ENCODE measurements at regions not wholly inside any gene's neighbourhood (a gene's known extent, or its start where the extent isn't known, plus 50 kb on each side); places are given as distances from the start of the nearest gene placed in this dataset.

DNA sequence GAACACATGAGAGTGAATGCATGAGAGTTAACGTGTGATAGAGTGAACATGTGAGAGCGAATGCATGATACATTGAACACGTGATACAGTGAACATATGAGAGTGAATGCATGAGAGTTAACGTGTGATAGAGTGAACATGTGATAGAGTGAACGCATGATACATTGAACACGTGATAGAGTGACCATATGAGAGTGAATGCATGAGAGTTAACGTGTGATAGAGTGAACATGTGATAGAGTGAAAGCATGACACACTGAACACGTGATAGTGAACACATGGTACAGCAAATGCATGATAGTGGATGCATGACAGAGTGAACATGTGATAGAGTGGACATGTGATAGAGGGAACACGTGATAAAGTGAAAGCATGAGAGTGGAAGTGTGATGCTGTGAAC, 517.9 kb downstream of the EIPR1 start:
- no peaks in the 10 kb centered on the region for H3K4me1 Mint-ChIP-seq (ENCODE audit: unreplicated experiment)
- peaks cover 4% of the 10 kb centered on the region for H3K36me3 Mint-ChIP-seq (ENCODE audit: low read depth, unreplicated experiment)
- H3K27me3 Mint-ChIP-seq (ENCODE audit: unreplicated experiment) = peaks cover 2% of the 10 kb centered on the region
- no peak overlapping the region for H3K4me3 Mint-ChIP-seq (ENCODE audit: unreplicated experiment)
- no peak for DNase-seq (ENCODE audit: low spot score)
- H3K27ac Mint-ChIP-seq (ENCODE audit: unreplicated experiment) = no peak overlapping the region
- no peaks in the 10 kb centered on the region for H3K9me3 Mint-ChIP-seq (ENCODE audit: unreplicated experiment)
- TF ChIP-seq, protein P1, sequence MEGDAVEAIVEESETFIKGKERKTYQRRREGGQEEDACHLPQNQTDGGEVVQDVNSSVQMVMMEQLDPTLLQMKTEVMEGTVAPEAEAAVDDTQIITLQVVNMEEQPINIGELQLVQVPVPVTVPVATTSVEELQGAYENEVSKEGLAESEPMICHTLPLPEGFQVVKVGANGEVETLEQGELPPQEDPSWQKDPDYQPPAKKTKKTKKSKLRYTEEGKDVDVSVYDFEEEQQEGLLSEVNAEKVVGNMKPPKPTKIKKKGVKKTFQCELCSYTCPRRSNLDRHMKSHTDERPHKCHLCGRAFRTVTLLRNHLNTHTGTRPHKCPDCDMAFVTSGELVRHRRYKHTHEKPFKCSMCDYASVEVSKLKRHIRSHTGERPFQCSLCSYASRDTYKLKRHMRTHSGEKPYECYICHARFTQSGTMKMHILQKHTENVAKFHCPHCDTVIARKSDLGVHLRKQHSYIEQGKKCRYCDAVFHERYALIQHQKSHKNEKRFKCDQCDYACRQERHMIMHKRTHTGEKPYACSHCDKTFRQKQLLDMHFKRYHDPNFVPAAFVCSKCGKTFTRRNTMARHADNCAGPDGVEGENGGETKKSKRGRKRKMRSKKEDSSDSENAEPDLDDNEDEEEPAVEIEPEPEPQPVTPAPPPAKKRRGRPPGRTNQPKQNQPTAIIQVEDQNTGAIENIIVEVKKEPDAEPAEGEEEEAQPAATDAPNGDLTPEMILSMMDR (IDR thresholded peaks at IDR 0.05; ENCODE audit: unreplicated experiment) = no peak

DNA sequence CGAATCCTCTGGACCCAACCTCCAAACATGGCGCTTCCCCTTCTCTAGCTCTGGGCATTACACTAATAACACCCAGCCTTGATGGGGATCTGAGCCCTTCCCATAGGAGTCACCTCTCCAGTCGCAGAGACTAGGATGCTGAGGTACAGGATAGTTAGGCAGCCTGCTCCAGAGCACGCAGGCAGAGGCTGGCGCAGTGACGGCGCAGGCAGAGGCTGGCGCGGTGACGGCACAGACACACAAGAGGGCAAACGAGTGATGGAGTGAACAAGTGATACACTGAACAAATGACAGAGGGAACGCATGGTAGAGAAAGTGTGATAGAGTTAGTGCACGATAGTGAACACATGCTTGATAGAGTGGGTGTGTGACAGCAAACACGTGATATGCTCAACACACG, 518.5 kb downstream of the EIPR1 start:
- DNase-seq (ENCODE audit: low spot score) = no peak
- Mint-ChIP-seq H3K27me3 (ENCODE audit: unreplicated experiment) (peaks cover 2% of the 10 kb centered on the region), H3K9me3 (ENCODE audit: unreplicated experiment) (no peaks in the 10 kb centered on the region), H3K36me3 (ENCODE audit: low read depth, unreplicated experiment) (no peaks in the 10 kb centered on the region), H3K27ac (ENCODE audit: unreplicated experiment) (no peak overlapping the region), H3K4me3 (ENCODE audit: unreplicated experiment) (no peak overlapping the region), H3K4me1 (ENCODE audit: unreplicated experiment) (no peaks in the 10 kb centered on the region)
- TF ChIP-seq, protein P1 (IDR thresholded peaks at IDR 0.05; ENCODE audit: unreplicated experiment) = no peak

DNA sequence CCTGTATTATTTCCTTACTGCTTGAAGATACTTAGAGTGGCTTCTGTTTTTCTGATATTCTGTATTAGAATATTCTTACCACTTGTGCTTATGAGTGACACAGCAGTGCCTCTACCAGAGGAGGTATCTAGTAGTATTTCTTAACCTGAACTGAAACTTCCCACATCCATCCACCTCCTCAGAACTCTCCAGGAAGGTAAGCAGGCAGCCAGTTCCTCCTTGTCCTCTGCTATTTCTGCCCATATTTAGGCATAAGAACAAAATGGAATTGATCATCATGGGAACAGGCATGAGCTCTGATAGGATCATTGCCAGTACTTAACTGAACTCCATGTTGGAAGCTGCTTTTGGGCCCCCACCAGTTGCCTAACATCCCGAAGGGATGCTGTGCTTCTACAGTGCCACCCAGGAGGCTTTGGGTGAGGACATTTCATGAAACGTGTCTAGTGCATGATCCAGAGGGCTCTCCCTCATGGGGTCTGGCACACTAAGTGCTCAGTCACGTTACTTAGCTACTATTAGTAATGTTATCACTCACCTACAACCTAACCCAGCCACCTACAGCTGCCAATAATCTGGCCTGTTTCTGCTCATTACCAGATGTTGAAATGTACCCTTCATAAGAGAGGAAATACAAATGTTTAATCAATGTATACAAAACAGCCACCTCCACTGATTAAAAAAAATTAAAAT, 520.7 kb downstream of the EIPR1 start:
- no peak for DNase-seq (ENCODE audit: low spot score)
- peaks cover 2% of the 10 kb centered on the region for H3K27me3 Mint-ChIP-seq (ENCODE audit: unreplicated experiment)
- TF ChIP-seq, protein P1 (IDR thresholded peaks at IDR 0.05; ENCODE audit: unreplicated experiment) = no peak
- H3K4me3 Mint-ChIP-seq (ENCODE audit: unreplicated experiment) = no peak overlapping the region
- H3K36me3 Mint-ChIP-seq (ENCODE audit: low read depth, unreplicated experiment) = no peaks in the 10 kb centered on the region
- no peaks in the 10 kb centered on the region for H3K9me3 Mint-ChIP-seq (ENCODE audit: unreplicated experiment)
- H3K4me1 Mint-ChIP-seq (ENCODE audit: unreplicated experiment) = no peaks in the 10 kb centered on the region
- H3K27ac Mint-ChIP-seq (ENCODE audit: unreplicated experiment) = no peak overlapping the region

DNA sequence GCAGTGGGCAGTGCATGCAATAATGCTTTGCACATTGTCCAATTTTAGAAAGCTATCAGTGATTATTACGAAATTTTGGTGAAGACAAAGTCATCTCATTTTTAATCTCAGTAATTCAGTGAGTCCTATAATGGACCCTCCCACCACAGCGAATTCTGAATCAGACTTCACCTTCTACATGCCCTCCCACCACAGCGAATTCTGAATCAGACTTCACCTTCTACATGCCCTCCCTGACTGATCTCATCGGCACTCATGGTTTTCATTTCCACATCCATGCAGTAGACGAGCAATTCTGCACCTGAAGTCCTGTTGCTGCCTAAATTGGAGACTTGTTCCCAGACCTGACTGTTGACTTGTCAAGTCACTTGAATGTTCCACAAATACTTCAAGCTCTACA, 522.3 kb downstream of the EIPR1 start:
- Mint-ChIP-seq H3K27me3 (ENCODE audit: unreplicated experiment) (peaks cover 2% of the 10 kb centered on the region), H3K9me3 (ENCODE audit: unreplicated experiment) (no peaks in the 10 kb centered on the region), H3K27ac (ENCODE audit: unreplicated experiment) (no peak overlapping the region), H3K4me3 (ENCODE audit: unreplicated experiment) (no peak overlapping the region), H3K36me3 (ENCODE audit: low read depth, unreplicated experiment) (no peaks in the 10 kb centered on the region), H3K4me1 (ENCODE audit: unreplicated experiment) (no peaks in the 10 kb centered on the region)
- DNase-seq (ENCODE audit: low spot score) = no peak
- TF ChIP-seq, protein P1 (IDR thresholded peaks at IDR 0.05; ENCODE audit: unreplicated experiment) = no peak

DNA sequence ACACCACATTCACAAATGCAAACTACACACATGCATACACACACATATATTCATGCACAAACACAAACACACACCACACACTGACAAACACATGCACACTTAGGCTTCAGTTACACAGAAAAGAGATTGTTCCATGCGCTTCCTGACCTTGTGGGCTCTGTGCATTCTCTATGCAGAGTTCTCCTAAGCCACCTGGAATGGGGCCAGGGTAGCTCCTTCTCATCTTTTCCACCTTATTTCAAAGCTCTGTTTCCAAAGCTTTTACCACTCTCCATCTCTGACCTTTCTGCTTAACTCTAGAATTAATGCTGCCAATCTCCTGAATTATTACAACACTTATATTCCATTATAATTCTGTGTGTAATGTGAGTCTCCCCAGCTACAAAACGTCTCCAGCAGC, 522.3 kb upstream of the MYT1L start:
- no peak for DNase-seq (ENCODE audit: low spot score)
- Mint-ChIP-seq H3K27me3 (ENCODE audit: unreplicated experiment) (peaks cover 2% of the 10 kb centered on the region), H3K4me1 (ENCODE audit: unreplicated experiment) (no peaks in the 10 kb centered on the region), H3K27ac (ENCODE audit: unreplicated experiment) (no peak overlapping the region), H3K4me3 (ENCODE audit: unreplicated experiment) (no peak overlapping the region), H3K36me3 (ENCODE audit: low read depth, unreplicated experiment) (no peaks in the 10 kb centered on the region), H3K9me3 (ENCODE audit: unreplicated experiment) (no peaks in the 10 kb centered on the region)
- TF ChIP-seq, protein P1 (IDR thresholded peaks at IDR 0.05; ENCODE audit: unreplicated experiment) = no peak

Data from endothelial cell (in vitro differentiated cells).